PFSK-1 (cell line): ENCODE measurements at regions not wholly inside any gene's neighbourhood (a gene's known extent, or its start where the extent isn't known, plus 50 kb on each side); places are given as distances from the start of the nearest gene placed in this dataset.

Experiments used
- FOXP2 ChIP-seq: optimal IDR thresholded peaks from 2 replicates; pipeline ENCODE3; 2011; ENCODE audit warnings: borderline replicate concordance, control low read depth, inconsistent platforms; ENCODE audit not compliant: insufficient read depth; ENCODE audit errors: extremely low read length, extremely low read depth
- POLR2AphosphoS5 ChIP-seq: IDR thresholded peaks from 2 replicates; pipeline ENCODE4 v1.6.1; 2012; ENCODE audit warnings: low read depth, mild to moderate bottlenecking, control low read depth, low read length, moderate library complexity
- SIN3A ChIP-seq: IDR thresholded peaks from 2 replicates; pipeline ENCODE4 v1.6.1; 2012; ENCODE audit warnings: mild to moderate bottlenecking, low read length, moderate library complexity, borderline replicate concordance; ENCODE audit not compliant: insufficient read depth
- TAF1 ChIP-seq: IDR thresholded peaks from 2 replicates; pipeline ENCODE4 v1.6.1; 2012; ENCODE audit warnings: low read length, control low read depth, borderline replicate concordance; ENCODE audit not compliant: insufficient read depth
- TF ChIP-seq, protein P1 (sequence below), 2 experiments: IDR thresholded peaks; 2 replicates each; pipeline versions ENCODE4 v1.6.1 to v1.8.0; 2011 to 2012; ENCODE audit warnings: low read depth in 2 of 2, low read length in 2 of 2, control low read depth in 1 of 2, inconsistent platforms in 1 of 2, mild to moderate bottlenecking in 1 of 2, moderate library complexity in 1 of 2; ENCODE audit not compliant: insufficient read depth in 1 of 2

DNA sequence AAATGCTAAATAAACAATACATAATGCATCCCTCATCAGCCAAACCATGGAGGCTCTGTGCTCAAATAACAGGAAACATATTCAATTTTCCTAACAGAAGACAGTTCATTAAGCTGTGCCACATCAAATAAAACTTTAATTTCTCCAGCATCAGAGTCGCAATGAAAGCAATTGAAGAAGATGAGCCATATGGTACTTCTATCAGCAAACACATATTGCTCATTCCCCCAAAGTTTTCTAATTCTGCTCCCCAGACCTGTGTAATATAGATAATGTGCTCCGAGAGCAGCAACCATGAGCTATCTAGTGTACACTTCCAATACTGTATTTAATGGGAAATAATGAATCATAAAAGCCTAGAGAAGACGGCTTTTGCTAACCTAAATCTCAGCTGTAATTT, 263.2 kb downstream of the MEIS1 start:
- no peak for TF ChIP-seq SIN3A
- no peak for TF ChIP-seq FOXP2
- no peak for TF ChIP-seq POLR2AphosphoS5
- TF ChIP-seq, protein P1, sequence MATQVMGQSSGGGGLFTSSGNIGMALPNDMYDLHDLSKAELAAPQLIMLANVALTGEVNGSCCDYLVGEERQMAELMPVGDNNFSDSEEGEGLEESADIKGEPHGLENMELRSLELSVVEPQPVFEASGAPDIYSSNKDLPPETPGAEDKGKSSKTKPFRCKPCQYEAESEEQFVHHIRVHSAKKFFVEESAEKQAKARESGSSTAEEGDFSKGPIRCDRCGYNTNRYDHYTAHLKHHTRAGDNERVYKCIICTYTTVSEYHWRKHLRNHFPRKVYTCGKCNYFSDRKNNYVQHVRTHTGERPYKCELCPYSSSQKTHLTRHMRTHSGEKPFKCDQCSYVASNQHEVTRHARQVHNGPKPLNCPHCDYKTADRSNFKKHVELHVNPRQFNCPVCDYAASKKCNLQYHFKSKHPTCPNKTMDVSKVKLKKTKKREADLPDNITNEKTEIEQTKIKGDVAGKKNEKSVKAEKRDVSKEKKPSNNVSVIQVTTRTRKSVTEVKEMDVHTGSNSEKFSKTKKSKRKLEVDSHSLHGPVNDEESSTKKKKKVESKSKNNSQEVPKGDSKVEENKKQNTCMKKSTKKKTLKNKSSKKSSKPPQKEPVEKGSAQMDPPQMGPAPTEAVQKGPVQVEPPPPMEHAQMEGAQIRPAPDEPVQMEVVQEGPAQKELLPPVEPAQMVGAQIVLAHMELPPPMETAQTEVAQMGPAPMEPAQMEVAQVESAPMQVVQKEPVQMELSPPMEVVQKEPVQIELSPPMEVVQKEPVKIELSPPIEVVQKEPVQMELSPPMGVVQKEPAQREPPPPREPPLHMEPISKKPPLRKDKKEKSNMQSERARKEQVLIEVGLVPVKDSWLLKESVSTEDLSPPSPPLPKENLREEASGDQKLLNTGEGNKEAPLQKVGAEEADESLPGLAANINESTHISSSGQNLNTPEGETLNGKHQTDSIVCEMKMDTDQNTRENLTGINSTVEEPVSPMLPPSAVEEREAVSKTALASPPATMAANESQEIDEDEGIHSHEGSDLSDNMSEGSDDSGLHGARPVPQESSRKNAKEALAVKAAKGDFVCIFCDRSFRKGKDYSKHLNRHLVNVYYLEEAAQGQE (IDR thresholded peaks at IDR 0.05; ENCODE audit: insufficient read depth in 1 of 2, low read depth in 2 of 2, low read length in 2 of 2) = no peak
- TF ChIP-seq TAF1 = no peak

DNA sequence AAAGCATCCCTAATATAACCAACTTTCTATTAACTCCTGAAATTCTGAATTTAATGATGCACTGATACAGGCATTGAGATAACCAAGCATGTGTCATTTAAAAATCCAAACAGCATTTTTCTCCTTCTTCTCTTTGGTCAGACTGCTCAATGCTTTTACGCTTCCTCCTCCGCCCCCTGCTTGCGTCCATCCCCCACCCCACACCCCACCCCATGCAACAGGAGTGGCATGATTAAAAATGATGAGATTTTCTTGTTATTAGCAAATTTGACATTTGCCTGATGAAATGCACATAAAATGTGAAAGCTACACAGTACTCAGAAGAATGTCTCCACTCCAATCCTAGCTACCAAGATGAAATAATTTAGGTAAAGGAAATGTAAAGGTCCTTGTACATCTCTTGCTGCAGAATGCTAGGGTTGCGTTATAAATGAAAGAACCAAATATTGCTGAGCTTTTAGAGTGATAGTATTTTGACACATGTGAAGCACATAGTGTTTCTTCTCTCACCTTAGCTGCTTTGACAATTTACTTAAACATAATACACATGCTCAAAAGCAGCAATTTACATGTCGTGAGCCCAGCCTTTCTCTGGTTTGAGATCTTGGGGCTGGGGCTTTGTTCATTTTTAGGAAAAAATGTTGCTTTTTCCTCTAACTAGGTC, 263.8 kb downstream of the MEIS1 start:
- TF ChIP-seq TAF1 (no peak), SIN3A (no peak), POLR2AphosphoS5 (no peak), FOXP2 (no peak)
- TF ChIP-seq, protein P1 (IDR thresholded peaks at IDR 0.05; ENCODE audit: insufficient read depth in 1 of 2, low read depth in 2 of 2, low read length in 2 of 2) = no peak

DNA sequence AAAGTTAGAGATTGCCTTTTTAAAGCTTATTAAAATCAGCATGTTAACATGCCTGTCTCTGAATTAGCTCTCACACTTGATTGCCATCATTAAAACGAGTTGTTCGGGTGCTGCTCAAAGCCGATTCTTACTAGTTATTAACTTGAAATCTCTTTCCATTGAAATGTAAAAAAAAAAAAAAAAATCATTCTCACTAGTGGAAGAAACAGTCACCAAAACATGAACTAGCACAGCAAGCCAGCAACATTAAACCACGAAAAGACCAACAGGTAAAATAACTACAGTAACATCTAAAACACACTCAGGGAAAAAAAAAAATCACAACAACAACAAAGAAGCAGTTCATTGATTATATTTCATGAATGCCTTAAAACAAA, 264.5 kb downstream of the MEIS1 start:
- TF ChIP-seq SIN3A (no peak), FOXP2 (no peak), POLR2AphosphoS5 (no peak), TAF1 (no peak)
- TF ChIP-seq, protein P1 (IDR thresholded peaks at IDR 0.05; ENCODE audit: insufficient read depth in 1 of 2, low read depth in 2 of 2, low read length in 2 of 2) = no peak

DNA sequence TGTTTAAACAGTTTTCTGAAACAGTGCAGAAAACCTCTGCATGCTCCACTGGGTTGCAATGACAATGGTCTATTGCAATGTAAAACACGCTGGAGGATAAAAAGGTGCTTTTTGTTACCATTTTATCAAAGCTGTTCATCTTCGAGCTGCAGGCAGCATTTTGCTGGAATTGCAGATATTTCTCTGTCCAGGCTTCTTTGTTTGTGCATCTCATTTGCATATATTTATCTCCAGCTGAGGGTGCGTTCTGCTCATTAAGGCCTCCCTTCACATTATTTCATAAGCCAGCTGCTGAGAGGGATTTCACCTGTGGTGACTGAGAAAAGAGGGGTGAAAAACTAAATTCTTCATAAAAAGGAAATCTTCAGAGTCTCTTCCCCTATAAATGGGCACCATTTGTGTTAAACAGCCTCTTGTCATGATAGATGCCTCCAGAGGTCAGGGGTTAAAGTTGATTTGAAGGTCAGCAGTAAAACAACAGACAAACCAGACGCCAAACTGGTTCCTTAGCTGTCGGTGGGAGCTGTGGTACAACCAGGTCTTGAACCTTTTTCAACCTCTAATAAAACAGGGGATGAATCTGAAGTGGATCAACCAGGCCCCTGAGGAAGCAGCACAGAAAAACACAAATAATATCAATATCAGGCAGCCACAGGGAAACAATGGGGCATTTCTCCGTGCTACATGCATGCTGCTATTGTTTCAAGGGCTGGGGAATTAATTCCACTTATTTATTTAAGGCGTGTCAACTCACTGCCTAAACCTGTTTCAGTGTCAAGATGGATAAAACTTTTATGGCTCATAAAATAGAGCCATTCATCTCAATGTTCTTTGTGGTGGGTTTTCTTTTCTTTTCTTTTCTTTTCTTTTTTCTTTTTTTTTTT, 265.1 kb downstream of the MEIS1 start:
- TF ChIP-seq FOXP2 (no peak), POLR2AphosphoS5 (no peak), SIN3A (no peak), TAF1 (no peak)
- TF ChIP-seq, protein P1 (IDR thresholded peaks at IDR 0.05; ENCODE audit: insufficient read depth in 1 of 2, low read depth in 2 of 2, low read length in 2 of 2) = no peak
